ENCODE measurements at regions not wholly inside any gene's neighbourhood (a gene's known extent, or its start where the extent isn't known, plus 50 kb on each side); places are given as distances from the start of the nearest gene placed in this dataset.
"Not testable (repeated sequence)": the region's sequence is repeated elsewhere in the genome, so short reads cannot be mapped to it uniquely, and the experiment has no call there.

DNA sequence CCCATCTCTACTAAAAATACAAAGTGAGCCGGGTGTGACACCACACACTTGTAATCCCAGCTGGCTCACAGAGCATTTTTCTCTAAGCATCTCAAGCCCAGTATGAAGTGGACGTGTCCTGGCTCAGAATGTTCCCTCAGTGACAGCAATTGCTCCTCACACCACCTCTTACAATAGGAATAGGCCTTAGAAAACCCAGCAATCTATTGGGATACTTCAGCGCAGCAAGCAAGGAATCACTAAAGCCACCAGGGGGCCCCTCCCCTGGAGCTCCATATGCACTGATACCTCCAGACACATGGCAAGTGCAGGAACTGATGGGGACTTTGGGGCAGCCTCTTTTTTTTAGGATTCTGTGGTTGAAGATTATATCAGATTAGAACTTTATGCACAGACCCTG lies 82.5 kb upstream of the GOLGA6L6 start:
- not testable (repeated sequence) for TF ChIP-seq POLR2A (IDR thresholded peaks at IDR 0.05)
- TF ChIP-seq, protein P1, sequence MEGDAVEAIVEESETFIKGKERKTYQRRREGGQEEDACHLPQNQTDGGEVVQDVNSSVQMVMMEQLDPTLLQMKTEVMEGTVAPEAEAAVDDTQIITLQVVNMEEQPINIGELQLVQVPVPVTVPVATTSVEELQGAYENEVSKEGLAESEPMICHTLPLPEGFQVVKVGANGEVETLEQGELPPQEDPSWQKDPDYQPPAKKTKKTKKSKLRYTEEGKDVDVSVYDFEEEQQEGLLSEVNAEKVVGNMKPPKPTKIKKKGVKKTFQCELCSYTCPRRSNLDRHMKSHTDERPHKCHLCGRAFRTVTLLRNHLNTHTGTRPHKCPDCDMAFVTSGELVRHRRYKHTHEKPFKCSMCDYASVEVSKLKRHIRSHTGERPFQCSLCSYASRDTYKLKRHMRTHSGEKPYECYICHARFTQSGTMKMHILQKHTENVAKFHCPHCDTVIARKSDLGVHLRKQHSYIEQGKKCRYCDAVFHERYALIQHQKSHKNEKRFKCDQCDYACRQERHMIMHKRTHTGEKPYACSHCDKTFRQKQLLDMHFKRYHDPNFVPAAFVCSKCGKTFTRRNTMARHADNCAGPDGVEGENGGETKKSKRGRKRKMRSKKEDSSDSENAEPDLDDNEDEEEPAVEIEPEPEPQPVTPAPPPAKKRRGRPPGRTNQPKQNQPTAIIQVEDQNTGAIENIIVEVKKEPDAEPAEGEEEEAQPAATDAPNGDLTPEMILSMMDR (IDR thresholded peaks at IDR 0.05): not testable (repeated sequence)
